HG03108 (cell line): ENCODE measurements at regions not wholly inside any gene's neighbourhood (a gene's known extent, or its start where the extent isn't known, plus 50 kb on each side); places are given as distances from the start of the nearest gene placed in this dataset.

ENCODE experiments used
- ATAC-seq: cut with Tn5 transposase; IDR thresholded peaks from one replicate; pipeline ENCODE4 v1.9.1; 2021; ENCODE audit warnings: moderate library complexity; ENCODE audit not compliant: unreplicated experiment

GRCh38 chr6:147063469-147064031, 140.7 kb upstream of the STXBP5 start:
- no peak for ATAC-seq

DNA sequence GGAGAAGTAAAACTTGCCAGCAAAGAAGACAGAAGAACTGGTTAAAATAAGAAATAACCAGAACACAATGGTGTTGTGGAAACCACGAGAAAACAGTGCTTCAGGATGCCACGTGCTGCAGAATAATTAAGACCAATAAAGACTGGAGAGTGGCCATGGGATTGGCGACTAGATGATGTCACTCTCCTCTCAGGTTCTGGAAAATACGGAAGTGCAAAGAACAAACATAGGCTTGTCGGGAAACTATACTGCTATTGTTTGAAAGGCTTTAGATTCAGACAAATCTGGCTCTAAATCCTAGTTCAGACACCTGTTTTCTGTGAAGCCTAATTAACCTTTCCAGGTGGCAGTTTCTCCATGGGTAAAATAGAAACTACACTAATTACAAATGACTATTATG, 138.4 kb upstream of the STXBP5 start:
- no peak for ATAC-seq

DNA sequence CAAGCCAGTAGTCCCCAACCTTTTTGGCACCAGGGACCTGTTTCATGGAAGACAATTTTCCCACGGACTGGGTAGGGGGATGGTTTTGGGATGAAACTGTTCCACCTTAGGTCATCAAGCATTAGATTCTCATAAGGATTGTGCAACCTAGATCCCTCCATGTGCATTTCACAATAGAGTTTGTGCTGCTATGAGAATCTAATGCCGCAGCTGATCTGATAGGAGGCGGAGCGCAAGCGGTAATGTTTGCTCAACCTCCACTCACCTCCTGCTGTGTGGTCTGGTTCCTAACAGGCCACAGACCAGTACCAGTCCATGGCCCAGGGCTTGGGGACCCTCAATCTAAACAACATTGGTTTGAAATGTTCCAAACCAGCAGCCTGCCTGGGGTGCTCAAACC, 137.0 kb upstream of the STXBP5 start:
- no peak for ATAC-seq

- no peak for ATAC-seq
Observed at GRCh38 chr6:147071776-147072175, 132.4 kb upstream of the STXBP5 start.

- ATAC-seq = no peak
Observed at GRCh38 chr6:147075381-147075780, 128.8 kb upstream of the STXBP5 start.

GRCh38 chr6:147077251-147077650, 127.0 kb upstream of the STXBP5 start:
- ATAC-seq = no peak

GRCh38 chr6:147078106-147078505, 126.1 kb upstream of the STXBP5 start:
- ATAC-seq = no peak

DNA sequence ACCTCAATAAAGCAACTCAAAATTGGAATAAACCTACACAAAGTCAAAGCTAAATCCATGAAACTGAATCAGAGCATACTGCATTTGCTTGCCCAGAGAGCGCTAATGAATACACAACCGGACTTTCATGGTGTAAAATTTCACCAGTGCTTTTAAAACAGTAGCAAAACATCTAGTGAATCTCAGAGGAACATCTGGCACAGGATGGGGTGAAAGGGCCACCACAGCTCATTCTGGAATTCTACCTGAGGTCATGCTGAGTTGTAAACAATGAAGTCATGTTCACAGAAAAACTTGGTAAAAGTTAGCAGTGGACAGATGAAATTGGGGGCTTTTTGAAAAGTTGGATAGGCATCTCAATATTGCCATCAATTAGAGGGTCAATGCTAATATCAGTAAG, 125.6 kb upstream of the STXBP5 start:
- no peak for ATAC-seq

- no peak for ATAC-seq
Observed at GRCh38 chr6:147080225-147080624, 124.0 kb upstream of the STXBP5 start.

DNA sequence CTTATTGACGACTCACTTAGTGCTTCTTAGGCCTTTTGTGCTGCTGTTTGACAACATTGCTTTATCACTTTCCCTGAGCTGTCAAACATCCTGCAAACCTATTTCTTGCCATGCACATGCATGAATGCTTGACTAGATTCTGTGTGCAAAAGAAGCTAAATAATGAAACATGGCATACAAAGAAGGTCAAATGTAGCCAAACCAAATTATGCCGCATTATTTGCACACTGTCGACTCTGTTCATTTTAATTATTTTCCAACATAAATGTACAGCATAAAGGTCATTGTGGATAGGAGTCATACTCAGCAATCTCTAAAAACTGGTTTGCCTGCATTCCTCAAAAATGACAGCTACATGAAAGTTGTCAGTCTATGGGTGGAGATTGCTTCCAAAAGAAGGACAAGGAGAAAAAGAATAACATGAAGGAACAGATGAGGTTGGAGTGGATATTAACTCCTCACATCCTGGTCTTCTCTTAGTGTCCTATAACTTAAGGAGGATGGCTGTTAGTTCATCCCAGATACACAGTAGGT, 123.1 kb upstream of the STXBP5 start:
- no peak for ATAC-seq

DNA sequence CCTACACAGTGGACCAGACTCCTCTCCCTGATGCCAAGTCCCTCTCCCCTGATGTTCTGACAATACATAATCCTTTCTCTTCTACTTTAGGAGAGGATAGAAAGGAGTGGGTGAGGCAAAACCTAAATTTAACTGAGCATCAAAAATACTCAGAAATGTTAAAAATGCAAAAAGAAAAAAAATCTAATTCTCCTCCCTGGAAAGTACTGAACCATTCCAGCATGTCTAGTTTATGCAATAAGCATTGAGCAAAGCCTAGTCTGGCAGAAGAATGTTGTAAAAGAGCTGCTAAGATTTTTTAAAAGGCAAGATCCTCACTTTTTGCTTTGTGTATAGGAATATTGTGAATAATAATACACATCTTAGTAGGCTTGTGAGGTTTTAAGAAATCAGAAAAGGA, 116.6 kb upstream of the STXBP5 start:
- no peak for ATAC-seq

- no peak for ATAC-seq
Observed at GRCh38 chr6:147088861-147089260, 115.4 kb upstream of the STXBP5 start.

DNA sequence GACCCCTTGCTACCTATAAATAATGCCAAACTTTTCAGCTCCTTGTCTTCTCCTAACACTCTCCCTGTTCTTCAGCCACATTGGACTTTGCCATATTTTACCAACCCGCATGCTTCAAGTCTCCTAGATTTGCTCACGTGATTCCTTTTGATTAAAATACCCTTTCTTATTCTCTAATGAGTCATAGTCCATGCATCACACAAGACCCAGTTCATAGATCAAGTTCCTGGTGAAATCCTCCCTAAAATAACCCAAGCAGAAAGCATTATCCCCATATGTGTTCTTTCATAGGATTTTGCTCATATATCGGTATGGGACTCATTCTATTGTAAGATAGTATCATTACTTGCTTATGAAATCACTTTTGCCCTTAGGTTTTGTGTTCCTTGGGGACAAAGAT, 108.9 kb upstream of the STXBP5 start:
- ATAC-seq = no peak

GRCh38 chr6:147099974-147100373, 104.2 kb upstream of the STXBP5 start:
- no peak for ATAC-seq

DNA sequence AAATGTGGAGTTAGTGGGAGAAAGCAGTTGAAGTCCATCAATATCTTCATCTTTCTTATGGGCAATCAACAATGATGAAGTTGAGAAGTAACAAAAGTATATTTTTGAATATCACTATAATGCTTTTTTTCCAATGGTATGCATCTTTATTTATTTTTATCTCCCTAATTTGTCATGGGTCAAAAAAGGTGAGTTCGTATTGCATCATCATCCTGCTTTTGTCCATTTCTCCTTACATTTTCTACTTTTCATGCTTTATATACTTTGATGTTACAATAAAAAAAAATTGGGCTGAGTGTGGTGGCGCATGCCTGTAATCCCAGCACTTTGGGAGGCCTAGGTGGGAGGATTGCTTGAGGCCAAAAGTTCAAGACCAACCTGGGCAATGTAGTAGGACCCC, 101.2 kb upstream of the STXBP5 start:
- no peak for ATAC-seq

DNA sequence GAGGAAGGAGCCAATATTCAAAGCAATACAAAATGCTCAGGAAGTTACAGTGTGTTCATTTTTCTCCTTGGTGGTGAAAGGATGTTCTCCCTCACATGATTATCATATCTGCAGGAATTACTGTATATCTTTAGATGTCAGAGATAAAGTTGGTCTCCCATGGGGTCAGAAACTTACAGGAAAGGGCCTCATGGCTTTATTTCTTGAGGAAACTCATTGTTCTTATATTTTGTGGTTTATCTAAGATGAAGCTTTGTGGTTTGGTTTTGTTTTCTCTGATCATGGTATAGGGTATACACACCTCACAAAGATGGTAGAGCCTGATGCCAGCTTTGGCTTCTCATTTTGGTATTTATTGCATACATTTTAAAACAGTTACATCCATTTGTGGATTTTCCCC, 100.5 kb upstream of the STXBP5 start:
- ATAC-seq = no peak

DNA sequence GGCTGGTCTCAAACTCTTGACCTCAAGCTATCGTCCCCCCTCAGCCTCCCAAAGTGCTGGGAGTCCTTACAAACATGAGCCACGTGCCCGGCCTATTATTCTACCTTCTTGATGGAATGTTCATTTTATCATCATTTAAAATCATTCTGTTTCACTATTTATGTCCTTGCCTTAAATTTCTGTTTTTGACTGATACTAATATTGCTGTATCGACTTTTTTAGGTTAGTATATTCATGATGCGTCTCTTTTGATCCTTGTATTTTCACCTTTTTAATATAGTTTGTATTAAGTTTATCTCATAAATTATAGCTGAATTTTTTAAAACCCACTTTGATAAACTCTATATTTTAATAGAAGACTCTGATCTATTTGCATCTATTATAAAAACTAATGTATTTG, 98.4 kb upstream of the STXBP5 start:
- ATAC-seq = no peak

DNA sequence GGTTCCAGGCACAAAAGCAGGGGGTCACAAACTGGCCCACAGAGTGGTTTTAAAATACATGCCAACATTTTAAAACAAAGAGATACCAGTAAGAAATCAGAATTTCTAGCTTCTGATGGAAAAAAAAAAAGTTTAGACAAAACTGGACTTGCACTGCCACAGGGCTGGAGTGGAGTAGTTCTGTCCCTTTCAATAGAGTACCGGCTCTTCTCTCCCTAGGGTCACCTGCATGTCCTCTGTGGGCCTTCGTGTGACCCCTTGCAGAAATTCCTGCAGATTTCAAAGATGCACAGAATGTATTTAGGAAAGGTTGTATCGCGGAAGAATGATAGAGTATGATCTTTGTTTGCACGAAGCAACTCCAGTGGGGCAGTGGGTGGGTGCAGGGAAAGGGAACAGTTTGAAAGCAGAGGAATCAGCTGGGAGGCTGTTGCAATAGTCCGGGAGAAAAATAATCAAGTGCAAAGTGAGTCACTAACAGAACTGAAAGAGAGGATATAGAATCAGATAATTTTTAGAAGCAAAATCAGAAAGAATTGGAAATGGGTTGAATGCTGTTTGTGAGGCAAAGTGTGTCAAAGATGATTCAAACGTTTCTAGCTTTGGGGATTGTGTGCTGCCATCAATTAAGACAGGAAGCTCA, 97.3 kb upstream of the STXBP5 start:
- no peak for ATAC-seq

DNA sequence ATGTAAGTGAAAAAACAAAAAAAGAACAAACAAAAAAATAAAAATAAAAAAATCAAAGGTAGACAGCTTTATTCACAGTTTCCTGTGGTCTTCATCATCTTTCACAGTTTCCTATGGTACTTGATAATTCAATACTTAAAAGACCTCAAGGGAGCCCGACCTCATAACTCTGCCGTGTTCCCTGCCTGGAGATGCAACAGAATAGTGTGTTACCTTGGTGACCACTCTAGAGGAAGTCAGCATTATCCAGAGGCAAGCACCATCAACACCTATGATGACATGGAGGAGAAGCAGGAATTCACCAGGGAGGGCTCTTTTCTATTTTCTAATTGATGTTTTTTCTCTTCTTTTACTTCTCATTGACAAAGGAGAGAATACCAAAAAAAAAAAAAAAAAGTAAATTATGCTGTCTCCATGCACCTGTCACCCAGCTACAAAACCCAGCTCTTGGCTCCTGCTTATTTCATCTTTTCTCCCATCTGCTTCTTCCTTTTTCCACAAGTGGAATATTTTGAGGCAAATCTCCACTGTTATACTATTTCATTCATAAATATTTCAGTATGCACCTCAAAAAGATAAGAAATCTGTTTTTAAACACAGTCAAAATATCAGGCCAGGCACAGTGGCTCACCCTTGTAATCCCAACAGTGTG, 95.8 kb upstream of the STXBP5 start:
- no peak for ATAC-seq

DNA sequence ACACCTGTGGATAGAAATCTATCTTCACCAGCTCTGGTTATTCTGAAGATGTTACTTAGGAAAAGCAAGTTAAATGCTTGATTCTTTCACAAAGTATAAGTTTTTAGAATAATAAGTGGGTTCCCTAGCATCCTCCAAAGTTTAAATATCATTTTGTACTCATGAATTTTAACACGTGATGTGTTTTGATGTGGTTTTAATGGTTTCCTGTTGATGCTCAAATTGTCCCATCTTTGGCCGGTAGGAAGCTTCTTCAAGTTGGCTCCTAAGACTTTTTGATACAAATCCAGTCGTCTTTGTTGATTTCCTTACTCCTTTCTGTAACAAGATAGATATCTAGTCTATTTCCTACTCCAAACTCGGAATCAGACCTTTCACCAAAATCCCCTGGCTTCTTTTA, 94.5 kb upstream of the STXBP5 start:
- no peak for ATAC-seq

DNA sequence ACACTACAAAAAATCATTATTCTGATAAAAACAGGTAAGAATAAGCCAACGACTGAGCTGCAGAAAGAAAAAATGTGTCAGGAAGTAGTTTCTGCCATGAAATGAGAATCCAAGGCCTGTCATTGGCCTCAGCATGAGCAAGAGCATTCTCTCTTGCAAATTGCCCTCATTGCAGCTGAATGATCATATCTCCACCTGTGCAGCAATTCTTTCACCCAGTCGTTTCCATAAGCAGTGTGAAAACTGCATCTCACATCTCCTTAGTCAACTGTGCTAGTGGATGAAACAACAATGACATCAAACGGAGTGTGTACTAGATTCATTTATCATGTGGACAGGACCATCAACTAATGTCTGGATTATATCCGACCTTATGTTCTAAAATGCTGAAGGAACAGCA, 88.2 kb upstream of the STXBP5 start:
- no peak for ATAC-seq

DNA sequence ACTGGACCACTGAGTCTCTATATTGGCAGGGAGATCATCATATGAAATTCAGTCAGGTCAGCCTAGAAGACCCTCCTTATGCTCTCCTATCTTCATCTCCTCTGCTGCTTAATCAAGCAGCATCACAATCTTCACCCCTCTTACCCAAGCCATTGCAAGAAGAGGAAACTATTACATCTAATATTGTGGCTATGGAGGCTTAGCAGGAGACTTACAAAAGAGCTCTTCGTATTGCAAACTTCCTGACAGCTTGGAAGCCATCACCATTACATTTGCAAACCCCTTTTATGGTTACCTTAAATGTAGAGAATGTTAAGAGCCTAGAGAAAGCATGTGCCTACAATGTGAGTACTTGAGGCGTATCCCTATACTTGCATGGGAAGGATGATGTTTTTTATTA, 87.2 kb upstream of the STXBP5 start:
- no peak for ATAC-seq
